VCaP (cell line): ENCODE measurements at regions not wholly inside any gene's neighbourhood (a gene's known extent, or its start where the extent isn't known, plus 50 kb on each side); places are given as distances from the start of the nearest gene placed in this dataset.
"Not testable (repeated sequence)": the region's sequence is repeated elsewhere in the genome, so short reads cannot be mapped to it uniquely, and the experiment has no call there.

ENCODE experiments used
- H3K27ac ChIP-seq: fragments of 450-650 bp; 2 replicates; pipeline ENCODE4 v1.5.1; 2017
- TF ChIP-seq, protein P1 (sequence below): fragments of 450-650 bp; conservative IDR thresholded peaks from 2 replicates; pipeline ENCODE4 v1.5.1; 2017; ENCODE audit warnings: mild to moderate bottlenecking, moderate library complexity

DNA sequence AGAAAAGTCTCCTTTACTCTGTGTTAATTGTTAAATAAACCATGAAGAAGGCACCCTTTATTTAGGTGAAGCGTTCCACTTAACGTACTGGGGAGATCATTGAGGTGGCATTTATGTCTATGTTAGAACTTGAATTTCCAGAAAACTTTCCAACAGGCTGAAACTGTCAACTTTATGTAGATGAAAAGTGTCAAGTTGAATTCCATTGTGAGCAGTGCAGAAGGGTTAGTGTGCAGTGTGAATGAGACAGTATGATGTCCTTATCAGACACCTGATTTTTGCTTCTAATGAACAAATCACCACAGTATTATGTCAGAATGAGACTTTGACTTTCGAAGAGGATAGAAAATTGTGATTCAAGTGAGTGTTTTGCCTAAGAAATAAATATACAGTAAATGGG lies 761.6 kb upstream of the SEMA6A start:
- H3K27ac ChIP-seq = no peak overlapping the region
- TF ChIP-seq, protein P1, sequence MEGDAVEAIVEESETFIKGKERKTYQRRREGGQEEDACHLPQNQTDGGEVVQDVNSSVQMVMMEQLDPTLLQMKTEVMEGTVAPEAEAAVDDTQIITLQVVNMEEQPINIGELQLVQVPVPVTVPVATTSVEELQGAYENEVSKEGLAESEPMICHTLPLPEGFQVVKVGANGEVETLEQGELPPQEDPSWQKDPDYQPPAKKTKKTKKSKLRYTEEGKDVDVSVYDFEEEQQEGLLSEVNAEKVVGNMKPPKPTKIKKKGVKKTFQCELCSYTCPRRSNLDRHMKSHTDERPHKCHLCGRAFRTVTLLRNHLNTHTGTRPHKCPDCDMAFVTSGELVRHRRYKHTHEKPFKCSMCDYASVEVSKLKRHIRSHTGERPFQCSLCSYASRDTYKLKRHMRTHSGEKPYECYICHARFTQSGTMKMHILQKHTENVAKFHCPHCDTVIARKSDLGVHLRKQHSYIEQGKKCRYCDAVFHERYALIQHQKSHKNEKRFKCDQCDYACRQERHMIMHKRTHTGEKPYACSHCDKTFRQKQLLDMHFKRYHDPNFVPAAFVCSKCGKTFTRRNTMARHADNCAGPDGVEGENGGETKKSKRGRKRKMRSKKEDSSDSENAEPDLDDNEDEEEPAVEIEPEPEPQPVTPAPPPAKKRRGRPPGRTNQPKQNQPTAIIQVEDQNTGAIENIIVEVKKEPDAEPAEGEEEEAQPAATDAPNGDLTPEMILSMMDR = no peak

DNA sequence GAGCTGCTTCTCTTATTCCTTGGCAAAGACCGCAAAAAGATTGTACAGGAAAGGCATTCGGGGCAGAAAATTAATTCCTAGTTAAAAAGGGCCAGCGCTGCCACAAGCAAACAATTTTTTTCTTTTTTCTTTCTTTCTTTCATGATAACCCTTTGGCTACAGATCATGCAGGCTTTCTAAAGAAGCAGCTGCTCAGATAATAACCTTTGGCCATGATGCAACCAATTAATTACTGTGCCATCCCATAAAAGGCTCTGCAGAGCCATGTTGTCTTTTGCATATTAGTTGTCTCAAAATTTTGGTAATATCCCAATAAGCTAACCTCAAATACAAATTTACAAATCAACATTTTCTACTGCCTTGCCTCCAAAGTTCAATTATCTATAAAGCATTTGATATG lies 758.4 kb upstream of the SEMA6A start:
- TF ChIP-seq, protein P1 = no peak
- no peak overlapping the region for H3K27ac ChIP-seq

DNA sequence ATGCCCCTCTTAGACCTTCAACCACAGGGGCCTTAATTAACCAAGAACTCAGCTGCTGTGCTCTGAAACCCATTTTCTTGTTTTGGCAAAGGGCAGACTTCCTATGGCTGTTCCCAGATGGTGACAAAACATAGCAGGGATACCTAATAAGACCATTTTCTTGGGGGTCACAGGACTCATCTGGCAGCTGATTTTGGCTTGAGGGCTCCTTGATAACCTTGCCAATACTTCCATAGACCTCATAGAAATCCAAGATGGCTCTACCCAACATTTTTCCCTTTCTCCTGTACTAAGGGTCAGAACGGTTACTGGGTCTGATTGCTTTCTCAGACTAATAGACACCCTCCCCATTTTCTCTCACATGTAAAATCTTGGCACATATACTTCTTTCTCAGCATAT lies 757.7 kb upstream of the SEMA6A start:
- TF ChIP-seq, protein P1 = no peak
- H3K27ac ChIP-seq = no peak overlapping the region

DNA sequence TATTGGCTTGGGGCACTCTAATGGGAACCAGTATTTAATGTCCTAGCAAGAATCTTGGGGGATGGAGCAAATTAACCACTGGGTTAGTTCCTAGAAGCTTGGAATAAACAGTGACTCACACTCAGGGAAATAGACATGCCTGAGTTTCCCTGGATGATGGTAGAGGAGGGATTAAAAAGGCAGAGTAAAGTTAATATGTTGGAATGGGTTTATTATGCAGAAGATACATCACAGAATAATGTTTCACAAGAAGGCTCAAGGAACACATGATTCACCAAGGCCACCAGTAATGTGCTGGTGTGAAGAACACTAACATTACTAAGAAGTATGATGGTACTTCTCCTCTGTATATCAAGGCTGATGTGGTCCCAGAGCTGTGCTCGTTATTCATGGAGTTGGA lies 752.9 kb upstream of the SEMA6A start:
- TF ChIP-seq, protein P1 = no peak
- no peak overlapping the region for H3K27ac ChIP-seq

DNA sequence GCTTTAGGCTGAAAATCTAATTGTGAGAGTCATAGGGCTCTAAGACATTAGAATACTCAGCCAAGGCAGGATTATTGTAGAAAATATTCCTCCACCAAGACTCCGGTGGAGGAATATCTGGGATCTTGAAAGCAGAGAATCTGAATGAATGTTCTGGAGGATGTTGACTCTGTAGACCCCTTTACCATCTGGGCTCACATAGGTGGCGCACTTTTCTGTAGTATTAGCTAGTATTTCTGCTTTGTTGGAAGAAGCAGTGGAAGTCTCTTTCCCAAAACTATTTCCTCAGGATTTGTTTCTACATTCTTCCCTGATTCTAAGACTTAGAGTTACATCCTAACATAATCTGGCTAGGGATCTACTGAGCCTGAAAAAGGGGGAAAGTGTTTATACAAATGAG lies 752.4 kb upstream of the SEMA6A start:
- no peak overlapping the region for H3K27ac ChIP-seq
- TF ChIP-seq, protein P1 = no peak

DNA sequence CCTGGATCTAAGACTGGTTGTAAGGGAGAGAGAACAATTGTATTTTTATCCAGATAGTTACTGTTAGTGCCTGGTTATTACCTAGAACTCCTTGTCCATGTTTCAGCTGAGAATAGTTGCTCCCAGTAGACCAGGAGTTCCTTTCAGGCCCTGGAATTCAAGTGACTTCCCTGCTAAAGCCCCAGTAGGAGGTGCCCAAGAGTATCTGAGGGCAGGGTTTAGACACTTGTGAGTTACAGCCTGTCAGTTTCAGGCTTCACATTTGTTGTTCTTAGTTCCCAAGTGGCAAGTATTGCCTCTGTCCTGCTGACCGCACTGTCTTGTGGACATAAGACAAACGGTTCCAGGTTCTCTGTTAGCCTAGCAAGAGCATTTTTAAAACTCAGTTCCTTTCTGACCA lies 743.9 kb upstream of the SEMA6A start:
- TF ChIP-seq, protein P1 = no peak
- no peak overlapping the region for H3K27ac ChIP-seq

DNA sequence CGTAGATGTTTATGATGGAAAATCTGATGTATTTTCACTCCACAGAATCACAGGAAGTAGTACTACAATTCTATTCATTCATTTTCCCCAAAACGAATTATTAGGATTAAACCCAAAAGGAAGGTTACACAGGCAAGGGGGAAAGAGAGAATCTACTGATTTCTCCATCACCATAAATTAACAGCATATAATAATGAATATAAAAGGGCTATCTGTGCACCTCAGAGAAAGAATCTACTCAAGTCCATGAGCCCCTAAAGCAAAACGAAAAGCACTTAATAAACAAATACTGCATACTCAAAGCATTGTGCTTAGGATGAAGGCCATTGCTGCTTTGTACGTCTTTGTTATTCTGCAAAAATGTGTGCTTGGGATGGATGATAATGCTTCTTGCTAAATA lies 740.5 kb upstream of the SEMA6A start:
- TF ChIP-seq, protein P1 = no peak
- no peak overlapping the region for H3K27ac ChIP-seq

DNA sequence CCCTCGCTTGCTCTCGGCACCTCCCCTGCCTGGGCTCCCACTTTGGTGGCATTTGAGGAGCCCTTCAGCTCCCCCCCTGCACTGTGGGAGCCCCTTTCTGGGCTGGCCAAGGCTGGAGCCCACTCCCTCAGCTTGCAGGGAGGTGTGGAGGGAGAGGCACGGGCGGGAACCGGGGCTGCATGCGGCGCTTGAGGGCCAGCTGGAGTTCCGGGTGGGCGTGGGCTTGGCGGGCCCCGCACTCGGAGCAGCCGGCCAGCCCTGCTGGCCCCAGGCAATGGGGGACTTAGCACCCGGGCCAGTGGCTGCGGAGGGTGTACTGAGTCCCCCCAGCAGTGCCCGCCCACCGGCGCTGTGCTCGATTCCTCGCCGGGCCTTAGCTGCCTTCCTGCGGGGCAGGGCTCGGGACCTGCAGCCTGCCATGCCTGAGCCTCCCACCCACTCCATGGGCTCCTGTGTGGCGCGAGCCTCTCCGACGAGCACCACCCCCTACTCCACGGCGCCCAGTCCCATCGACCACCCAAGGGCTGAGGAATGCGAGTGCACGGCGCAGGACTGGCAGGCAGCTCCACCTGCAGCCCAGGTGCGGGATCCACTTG lies 730.0 kb upstream of the SEMA6A start:
- H3K27ac ChIP-seq = not testable (repeated sequence)
